Muscle layer of duodenum (tissue), 2 donors: ENCODE measurements at regions not wholly inside any gene's neighbourhood (a gene's known extent, or its start where the extent isn't known, plus 50 kb on each side); places are given as distances from the start of the nearest gene placed in this dataset.

Experiments used
- H3K27ac ChIP-seq: one replicate; pipeline ENCODE4 v1.7.0; 2013; ENCODE audit warnings: mild to moderate bottlenecking, low read length
- H3K27me3 ChIP-seq: one replicate; pipeline ENCODE4 v1.7.0; 2013; ENCODE audit warnings: low read depth, mild to moderate bottlenecking, control low read depth, low read length
- H3K36me3 ChIP-seq, 2 donors: one replicate each; pipeline ENCODE4 v1.7.0; 2013; ENCODE audit warnings: low read length in 2 of 2, control low read depth in 1 of 2, mild to moderate bottlenecking in 1 of 2; ENCODE audit not compliant: insufficient read depth in 2 of 2, control insufficient read depth in 1 of 2
- H3K4me1 ChIP-seq, 2 donors: one replicate each; pipeline ENCODE4 v1.7.0; 2013; ENCODE audit warnings: low read length in 2 of 2, mild to moderate bottlenecking in 2 of 2, control low read depth in 1 of 2, moderate library complexity in 1 of 2; ENCODE audit not compliant: insufficient read depth in 2 of 2, control insufficient read depth in 1 of 2
- H3K4me3 ChIP-seq, 2 donors: one replicate each; pipeline ENCODE4 v1.7.0; 2013; ENCODE audit warnings: low read length in 2 of 2, low read depth in 1 of 2, mild to moderate bottlenecking in 1 of 2
- H3K9me3 ChIP-seq, 2 donors: one replicate each; pipeline ENCODE4 v1.7.0; 2013; ENCODE audit warnings: low read length in 2 of 2, control low read depth in 1 of 2, mild to moderate bottlenecking in 1 of 2; ENCODE audit not compliant: control insufficient read depth in 1 of 2
- donor health status: healthy.

GRCh38 chr1:63041660-63042059, 257.7 kb downstream of the ATG4C start:
- H3K27ac ChIP-seq: no peak overlapping the region
- no peak overlapping the region for H3K4me3 ChIP-seq
- no peaks in the 10 kb centered on the region for H3K27me3 ChIP-seq
- no peaks in the 10 kb centered on the region for H3K36me3 ChIP-seq
- no peaks in the 10 kb centered on the region for H3K9me3 ChIP-seq
- no peaks in the 10 kb centered on the region for H3K4me1 ChIP-seq

- no peaks in the 10 kb centered on the region for H3K4me1 ChIP-seq
- no peaks in the 10 kb centered on the region for H3K27me3 ChIP-seq
- no peak overlapping the region for H3K4me3 ChIP-seq
- H3K36me3 ChIP-seq: no peaks in the 10 kb centered on the region
- H3K27ac ChIP-seq: no peak overlapping the region
- no peaks in the 10 kb centered on the region for H3K9me3 ChIP-seq
Measured at GRCh38 chr1:63042278-63042677, 258.3 kb downstream of the ATG4C start.

- Histone ChIP-seq H3K27ac (no peak overlapping the region), H3K9me3 (no peaks in the 10 kb centered on the region), H3K27me3 (no peaks in the 10 kb centered on the region), H3K36me3 (no peaks in the 10 kb centered on the region), H3K4me3 (no peak overlapping the region), H3K4me1 (no peaks in the 10 kb centered on the region)
Measured at GRCh38 chr1:63046539-63046938, 262.6 kb downstream of the ATG4C start.

- Histone ChIP-seq H3K36me3 (no peaks in the 10 kb centered on the region), H3K27ac (no peak overlapping the region), H3K27me3 (no peaks in the 10 kb centered on the region), H3K4me3 (no peak overlapping the region), H3K4me1 (no peaks in the 10 kb centered on the region), H3K9me3 (no peaks in the 10 kb centered on the region)
Measured at GRCh38 chr1:63049135-63049534, 265.2 kb downstream of the ATG4C start.

- Histone ChIP-seq H3K27me3 (no peaks in the 10 kb centered on the region), H3K27ac (no peak overlapping the region), H3K9me3 (no peaks in the 10 kb centered on the region), H3K36me3 (no peaks in the 10 kb centered on the region), H3K4me3 (no peak overlapping the region), H3K4me1 (no peaks in the 10 kb centered on the region)
Measured at GRCh38 chr1:63051356-63051755, 267.4 kb downstream of the ATG4C start.

- no peak overlapping the region for H3K4me3 ChIP-seq
- no peaks in the 10 kb centered on the region for H3K9me3 ChIP-seq
- no peaks in the 10 kb centered on the region for H3K27me3 ChIP-seq
- H3K36me3 ChIP-seq: no peaks in the 10 kb centered on the region
- H3K4me1 ChIP-seq: no peaks in the 10 kb centered on the region
- no peak overlapping the region for H3K27ac ChIP-seq
Measured at GRCh38 chr1:63051886-63052285, 268.0 kb downstream of the ATG4C start.

GRCh38 chr1:63054184-63054583, 268.2 kb upstream of the FOXD3 start:
- Histone ChIP-seq H3K9me3 (no peaks in the 10 kb centered on the region), H3K27ac (no peak overlapping the region), H3K4me1 (no peaks in the 10 kb centered on the region), H3K27me3 (no peaks in the 10 kb centered on the region), H3K4me3 (no peak overlapping the region), H3K36me3 (no peaks in the 10 kb centered on the region)

GRCh38 chr1:63063367-63063766, 259.0 kb upstream of the FOXD3 start:
- H3K36me3 ChIP-seq: no peaks in the 10 kb centered on the region
- no peaks in the 10 kb centered on the region for H3K4me1 ChIP-seq
- H3K4me3 ChIP-seq: no peak overlapping the region
- H3K9me3 ChIP-seq: no peaks in the 10 kb centered on the region
- no peaks in the 10 kb centered on the region for H3K27me3 ChIP-seq
- no peak overlapping the region for H3K27ac ChIP-seq

GRCh38 chr1:63064135-63064534, 258.2 kb upstream of the FOXD3 start:
- Histone ChIP-seq H3K27ac (no peak overlapping the region), H3K9me3 (no peaks in the 10 kb centered on the region), H3K4me3 (no peak overlapping the region), H3K4me1 (no peaks in the 10 kb centered on the region), H3K27me3 (no peaks in the 10 kb centered on the region), H3K36me3 (no peaks in the 10 kb centered on the region)

GRCh38 chr1:63068626-63069025, 253.7 kb upstream of the FOXD3 start:
- Histone ChIP-seq H3K27ac (no peak overlapping the region), H3K9me3 (no peaks in the 10 kb centered on the region), H3K27me3 (peaks cover 4% of the 10 kb centered on the region), H3K4me3 (no peak overlapping the region), H3K4me1 (no peaks in the 10 kb centered on the region), H3K36me3 (no peaks in the 10 kb centered on the region)

- H3K4me1 ChIP-seq: no peaks in the 10 kb centered on the region
- no peaks in the 10 kb centered on the region for H3K36me3 ChIP-seq
- no peaks in the 10 kb centered on the region for H3K9me3 ChIP-seq
- no peak overlapping the region for H3K4me3 ChIP-seq
- H3K27me3 ChIP-seq: peaks cover 10% of the 10 kb centered on the region
- no peak overlapping the region for H3K27ac ChIP-seq
Measured at GRCh38 chr1:63069214-63069613, 253.2 kb upstream of the FOXD3 start.
